Psoas muscle (tissue), 7 donors: ENCODE measurements at regions not wholly inside any gene's neighbourhood (a gene's known extent, or its start where the extent isn't known, plus 50 kb on each side); places are given as distances from the start of the nearest gene placed in this dataset.

Source experiments
- ATAC-seq, 4 donors: fragments of 200-7000 bp; cut with Tn5 transposase; one replicate each; pipeline ENCODE4 v1.9.1; 2020; ENCODE audit warnings: moderate library complexity in 3 of 4, mild to moderate bottlenecking in 2 of 4
- DNase-seq, 2 donors: peaks; one replicate each; pipeline ENCODE4 v3.0.0-alpha.2; 2020
- H3K27ac ChIP-seq: fragments of 200-600 bp; one replicate; pipeline ENCODE4 v1.8.0; 2022
- H3K27me3 ChIP-seq, 3 donors: fragments of 200-600 bp in 1 of 3; one replicate each; pipeline versions ENCODE4 v1.6.1 to v1.8.0; 2013 to 2022; ENCODE audit warnings: low read length in 2 of 3, mild to moderate bottlenecking in 2 of 3, moderate library complexity in 1 of 3; ENCODE audit not compliant: insufficient read depth in 3 of 3
- H3K36me3 ChIP-seq, 2 donors: fragments of 200-600 bp in 1 of 2; one replicate each; pipeline versions ENCODE4 v1.6.1 to v1.8.0; 2013 to 2022; ENCODE audit warnings: low read depth in 1 of 2, mild to moderate bottlenecking in 1 of 2, moderate library complexity in 1 of 2; ENCODE audit not compliant: insufficient read depth in 1 of 2
- H3K4me1 ChIP-seq: fragments of 200-600 bp; one replicate; pipeline ENCODE4 v1.8.0; 2022
- H3K4me3 ChIP-seq: fragments of 200-600 bp; one replicate; pipeline ENCODE4 v1.8.0; 2022; ENCODE audit warnings: mild to moderate bottlenecking
- H3K9me3 ChIP-seq: fragments of 200-600 bp; one replicate; pipeline ENCODE4 v1.8.0; 2022
- CTCF ChIP-seq: fragments of 200-600 bp; IDR thresholded peaks from one replicate; pipeline ENCODE4 v1.8.0; 2022; ENCODE audit warnings: antibody characterized with exemption
- WGBS, 3 donors: extraction: QIAGEN DNeasy Blood & Tissue Kit; methylation state at CpG; one replicate each; pipeline versions ENCODE4 v1.1.6 to v1.1.7; 2013; 5-methylcytosine and 5-hydroxymethylcytosine counted together
- intact Hi-C, 2 donors: fragments of 100-400 bp; cut with DNase I; formaldehyde crosslinking; loops; one replicate each; pipeline versions ENCODE4 v1.11.0 to v1.14.2; 2022
- donor health status: healthy with polysubstance abuse.
- donor health status: DM: no; HTN: no; CAD: no; lungs with moderate emphysema.
- donor health status: Bipolar disorder and iron deficiency.
- donor health status: healthy.
- donor health status: DM: yes; HTN: yes; CAD: no.
- donor health status: DM: no; HTN: no; CAD: no.
- donor health status: DM: yes; HTN: yes; CAD: no.

- intact Hi-C loops, result no loop called here
- no peaks in the 10 kb centered on the region for H3K9me3 ChIP-seq
- no peak overlapping the region for H3K27ac ChIP-seq
- TF ChIP-seq CTCF, result no peak
- no peaks in the 10 kb centered on the region for H3K4me1 ChIP-seq
- no peak overlapping the region for H3K4me3 ChIP-seq
- 76 to 82% (median 80%) methylated on average over 5 of the region's 5 CpGs for WGBS, 3 donors
- DNase-seq (no peak), ATAC-seq (peak in 3 of 4 donors; percentile 27 to 58 (median 54))
- H3K36me3 ChIP-seq, result no peaks in the 10 kb centered on the region
- H3K27me3 ChIP-seq, result no peaks in the 10 kb centered on the region
These were observed 74.3 kb upstream of the TEX13D start for GRCh38 chrX:124257924-124258702.

GRCh38 chrX:124260845-124261244 is 71.6 kb upstream of the TEX13D start:
- intact Hi-C loops, result no loop called here
- Histone ChIP-seq H3K27me3 (no peaks in the 10 kb centered on the region), H3K4me3 (no peak overlapping the region), H3K27ac (no peak overlapping the region), H3K9me3 (no peaks in the 10 kb centered on the region), H3K36me3 (no peaks in the 10 kb centered on the region), H3K4me1 (no peaks in the 10 kb centered on the region)
- no peak for DNase-seq
- TF ChIP-seq CTCF, result no peak
- 55 to 87% (median 85%) methylated on average over 2 of the region's 2 CpGs for WGBS, 3 donors
- no peak for ATAC-seq

GRCh38 chrX:124263743-124264142 is 68.7 kb upstream of the TEX13D start:
- WGBS, 3 donors, result 83 to 100% (median 97%) methylated on average over 4 of the region's 4 CpGs
- Histone ChIP-seq H3K4me3 (no peak overlapping the region), H3K9me3 (no peaks in the 10 kb centered on the region), H3K27me3 (no peaks in the 10 kb centered on the region), H3K27ac (no peak overlapping the region), H3K36me3 (no peaks in the 10 kb centered on the region), H3K4me1 (no peaks in the 10 kb centered on the region)
- no peak for ATAC-seq
- no peak for DNase-seq
- intact Hi-C loops, result no loop called here
- TF ChIP-seq CTCF, result no peak

- no peak for ATAC-seq
These were observed 64.4 kb upstream of the TEX13D start for GRCh38 chrX:124268099-124268498.

More at GRCh38 chrX:124268099-124268498, 64.4 kb upstream of the TEX13D start:
- Histone ChIP-seq H3K4me3 (no peak overlapping the region), H3K9me3 (no peaks in the 10 kb centered on the region), H3K27ac (no peak overlapping the region), H3K36me3 (no peaks in the 10 kb centered on the region), H3K27me3 (no peaks in the 10 kb centered on the region), H3K4me1 (no peaks in the 10 kb centered on the region)
- DNase-seq, result no peak
- no peak for TF ChIP-seq CTCF
- intact Hi-C loops, result no loop called here
